HFF-Myc (cell line): ENCODE measurements at regions not wholly inside any gene's neighbourhood (a gene's known extent, or its start where the extent isn't known, plus 50 kb on each side); places are given as distances from the start of the nearest gene placed in this dataset.

Source experiments
- DNase-seq: peaks from one replicate; pipeline ENCODE4 v3.0.0-alpha.2; 2011; ENCODE audit warnings: low read depth; ENCODE audit errors: extremely low read depth
- H3K4me3 ChIP-seq: replicated peaks from 2 replicates; pipeline ENCODE4 v1.5.1; 2011; ENCODE audit warnings: low read depth, mild to moderate bottlenecking, control low read depth, low read length
- CTCF ChIP-seq: IDR thresholded peaks from 2 replicates; pipeline ENCODE4 v1.5.1; 2012; ENCODE audit warnings: mild to moderate bottlenecking, low read depth, low read length, control low read depth; ENCODE audit errors: missing control alignments

GRCh38 chr2:195500879-195501278, 156.1 kb upstream of the SLC39A10 start:
- no peak for TF ChIP-seq CTCF
- no peak overlapping the region for H3K4me3 ChIP-seq
- DNase-seq = no peak

GRCh38 chr2:195498839-195499490, 158.1 kb upstream of the SLC39A10 start:
- DNase-seq = no peak
- TF ChIP-seq CTCF = no peak
- H3K4me3 ChIP-seq = no peak overlapping the region

- no peak for DNase-seq
- TF ChIP-seq CTCF = peak; percentile 27
- no peak overlapping the region for H3K4me3 ChIP-seq
Measured at GRCh38 chr2:195498176-195498575, 158.8 kb upstream of the SLC39A10 start.

GRCh38 chr2:195496991-195497390, 160.0 kb upstream of the SLC39A10 start:
- DNase-seq = no peak
- TF ChIP-seq CTCF = no peak
- no peak overlapping the region for H3K4me3 ChIP-seq

- no peak overlapping the region for H3K4me3 ChIP-seq
- no peak for TF ChIP-seq CTCF
- DNase-seq = no peak
Measured at GRCh38 chr2:195495966-195496365, 161.1 kb upstream of the SLC39A10 start.

- H3K4me3 ChIP-seq = no peak overlapping the region
- DNase-seq = no peak
- no peak for TF ChIP-seq CTCF
Measured at GRCh38 chr2:195495351-195495750, 161.7 kb upstream of the SLC39A10 start.

- TF ChIP-seq CTCF = no peak
- DNase-seq = no peak
- no peak overlapping the region for H3K4me3 ChIP-seq
Measured at GRCh38 chr2:195494451-195494850, 162.6 kb upstream of the SLC39A10 start.
